Activated CD4-positive, alpha-beta T cell treated with anti-CD3 and anti-CD28 coated beads for 36 hours (primary cell): ENCODE measurements at regions not wholly inside any gene's neighbourhood (a gene's known extent, or its start where the extent isn't known, plus 50 kb on each side); places are given as distances from the start of the nearest gene placed in this dataset.

Source experiments
- ATAC-seq: fragments of 200-7000 bp; cut with Tn5 transposase; one replicate; pipeline ENCODE4 v1.10.0; 2021; ENCODE audit warnings: mild to moderate bottlenecking, moderate library complexity
- CTCF ChIA-PET: fragments of 350-600 bp; sonication (Branson Sonifier 250); formaldehyde crosslinking; loops from one replicate; lab custom pipeline; 2021; ENCODE audit warnings: antibody characterized with exemption; lab: Charles Lee
- POLR2A ChIA-PET: fragments of 350-600 bp; sonication (Branson Sonifier 250); formaldehyde crosslinking; loops from one replicate; lab custom pipeline; 2021; ENCODE audit warnings: antibody characterized with exemption, inconsistent platforms; lab: Charles Lee
- DNase-seq: peaks from one replicate; pipeline ENCODE4 v3.0.0-alpha.2; 2020
- H3K27ac Mint-ChIP-seq: one replicate; pipeline ENCODE4 v1.8.0; 2021; ENCODE audit warnings: mixed read lengths
- H3K27me3 Mint-ChIP-seq: one replicate; pipeline ENCODE4 v1.8.0; 2021; ENCODE audit warnings: mixed read lengths
- H3K36me3 Mint-ChIP-seq: one replicate; pipeline ENCODE4 v1.8.0; 2021; ENCODE audit warnings: low read depth, mixed read lengths
- H3K4me1 Mint-ChIP-seq: one replicate; pipeline ENCODE4 v1.8.0; 2021; ENCODE audit warnings: mixed read lengths
- H3K4me3 Mint-ChIP-seq: one replicate; pipeline ENCODE4 v1.8.0; 2021; ENCODE audit warnings: mild to moderate bottlenecking, moderate library complexity, mixed read lengths
- H3K9me3 Mint-ChIP-seq: one replicate; pipeline ENCODE4 v1.8.0; 2021; ENCODE audit warnings: low read depth, mixed read lengths
- intact Hi-C, 2 experiments: fragments of 100-400 bp; cut with DNase I in 1 of 2; cut with micrococcal nuclease in 1 of 2; formaldehyde crosslinking; loops; one replicate each; pipeline versions ENCODE4 v1.14.2 to v1.15.1; 2022 to 2024; cut with DNase I, micrococcal nuclease

DNA sequence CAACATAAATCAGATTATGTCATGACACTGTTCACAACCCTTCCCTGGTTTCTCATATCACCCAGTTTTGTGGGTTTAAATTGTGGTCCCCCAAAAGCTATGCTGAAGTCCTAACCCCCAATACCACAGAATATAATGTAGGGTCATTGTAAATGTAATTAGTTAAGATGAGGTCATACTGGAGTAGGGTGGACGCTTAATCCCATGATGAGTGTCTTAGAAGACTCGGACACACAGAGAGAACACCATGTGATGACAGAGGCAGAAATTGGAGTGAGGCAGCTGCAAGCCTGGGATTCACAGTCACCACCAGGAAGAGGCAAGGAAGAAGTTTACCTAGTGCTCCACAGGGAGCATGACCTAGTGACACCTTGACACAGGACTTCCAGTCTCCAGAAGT, 197.8 kb downstream of the SALL1 start:
- Mint-ChIP-seq H3K4me3 (no peak overlapping the region), H3K27me3 (peaks cover 5% of the 10 kb centered on the region), H3K27ac (no peak overlapping the region), H3K36me3 (no peaks in the 10 kb centered on the region), H3K4me1 (no peaks in the 10 kb centered on the region), H3K9me3 (no peaks in the 10 kb centered on the region)
- intact Hi-C loops, result no loop called here
- ChIA-PET POLR2A (no interaction called here), CTCF (interaction anchor here (0.6 to 1.2 kb wide), 2 partner anchors 50 to 507 kb away, joined by 3 read pairs; no protein-coding TSS in a partner anchor)
- ATAC-seq, result no peak
- no peak for DNase-seq

- CTCF ChIA-PET, result no interaction called here
- no peak for DNase-seq
- no peak for ATAC-seq
- POLR2A ChIA-PET, result no interaction called here
- Mint-ChIP-seq H3K27ac (no peak overlapping the region), H3K36me3 (no peaks in the 10 kb centered on the region), H3K4me1 (no peaks in the 10 kb centered on the region), H3K4me3 (no peak overlapping the region), H3K27me3 (peaks cover 5% of the 10 kb centered on the region), H3K9me3 (no peaks in the 10 kb centered on the region)
- intact Hi-C loops, result no loop called here
Measured at GRCh38 chr16:50950955-50951354, 200.1 kb downstream of the SALL1 start.

GRCh38 chr16:50948268-50948930, 202.7 kb downstream of the SALL1 start:
- no peaks in the 10 kb centered on the region for H3K36me3 Mint-ChIP-seq
- H3K9me3 Mint-ChIP-seq, result no peaks in the 10 kb centered on the region
- peaks cover 5% of the 10 kb centered on the region for H3K27me3 Mint-ChIP-seq
- ChIA-PET POLR2A (no interaction called here), CTCF (no interaction called here)
- ATAC-seq, result no peak
- H3K4me3 Mint-ChIP-seq, result no peak overlapping the region
- no peak overlapping the region for H3K27ac Mint-ChIP-seq
- intact Hi-C loops, result no loop called here
- no peak for DNase-seq
- no peaks in the 10 kb centered on the region for H3K4me1 Mint-ChIP-seq

DNA sequence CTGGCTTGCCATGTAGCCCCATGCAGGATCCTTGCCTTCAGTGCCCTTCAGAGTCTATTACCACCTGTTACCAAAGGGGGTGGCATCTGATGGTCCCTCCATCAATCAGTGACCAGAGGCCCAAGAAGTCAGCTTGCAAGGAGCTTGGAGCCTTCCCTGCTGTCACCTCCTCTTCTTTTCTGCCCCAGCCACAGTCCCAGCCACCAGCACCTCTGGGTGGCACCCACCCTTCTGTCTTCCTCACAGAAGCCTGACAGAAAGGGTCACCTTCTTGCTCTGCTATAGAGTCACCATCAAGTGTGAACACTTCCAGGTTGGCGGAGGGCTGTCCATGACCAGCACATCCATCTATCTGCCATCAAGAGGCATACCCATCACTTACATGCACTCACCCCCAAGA, 203.2 kb downstream of the SALL1 start:
- no peak overlapping the region for H3K27ac Mint-ChIP-seq
- H3K4me3 Mint-ChIP-seq, result no peak overlapping the region
- H3K27me3 Mint-ChIP-seq, result peaks cover 5% of the 10 kb centered on the region
- H3K36me3 Mint-ChIP-seq, result no peaks in the 10 kb centered on the region
- ATAC-seq (no peak), DNase-seq (no peak)
- H3K4me1 Mint-ChIP-seq, result no peaks in the 10 kb centered on the region
- intact Hi-C loops, result no loop called here
- no peaks in the 10 kb centered on the region for H3K9me3 Mint-ChIP-seq
- ChIA-PET POLR2A (no interaction called here), CTCF (interaction anchor here (0.6 kb wide), 1 partner anchor 260 kb away, joined by 3 read pairs; no protein-coding TSS in a partner anchor)

GRCh38 chr16:50946606-50947005, 204.5 kb downstream of the SALL1 start:
- ATAC-seq (no peak), DNase-seq (no peak)
- no peaks in the 10 kb centered on the region for H3K9me3 Mint-ChIP-seq
- intact Hi-C loops, result no loop called here
- ChIA-PET CTCF (no interaction called here), POLR2A (no interaction called here)
- H3K4me1 Mint-ChIP-seq, result no peaks in the 10 kb centered on the region
- H3K27ac Mint-ChIP-seq, result no peak overlapping the region
- peaks cover 1% of the 10 kb centered on the region for H3K27me3 Mint-ChIP-seq
- H3K4me3 Mint-ChIP-seq, result no peak overlapping the region
- no peaks in the 10 kb centered on the region for H3K36me3 Mint-ChIP-seq

DNA sequence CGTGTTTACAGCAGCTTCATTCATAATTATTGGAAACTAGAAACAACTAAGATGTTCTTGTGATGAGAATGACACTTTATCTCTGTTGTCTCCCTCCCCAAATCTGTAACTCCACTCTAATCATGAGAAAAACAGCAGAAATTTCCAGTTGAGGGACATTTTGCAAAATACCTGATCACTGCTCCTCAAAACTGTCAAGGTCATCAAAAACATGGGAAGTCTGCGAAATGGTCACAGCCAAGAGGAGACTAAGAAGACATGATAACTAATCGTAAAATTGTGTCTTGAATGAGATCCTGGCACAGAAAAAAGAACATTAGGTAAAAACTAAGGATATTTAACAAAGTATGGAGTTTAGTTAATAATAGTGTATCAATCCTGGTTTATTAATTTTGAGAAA, 204.2 kb downstream of the CYLD start:
- ChIA-PET POLR2A (no interaction called here), CTCF (no interaction called here)
- Mint-ChIP-seq H3K27ac (no peak overlapping the region), H3K4me1 (no peaks in the 10 kb centered on the region), H3K4me3 (no peak overlapping the region), H3K27me3 (peaks cover 1% of the 10 kb centered on the region), H3K36me3 (no peaks in the 10 kb centered on the region), H3K9me3 (no peaks in the 10 kb centered on the region)
- intact Hi-C loops, result no loop called here
- ATAC-seq (no peak), DNase-seq (no peak)

DNA sequence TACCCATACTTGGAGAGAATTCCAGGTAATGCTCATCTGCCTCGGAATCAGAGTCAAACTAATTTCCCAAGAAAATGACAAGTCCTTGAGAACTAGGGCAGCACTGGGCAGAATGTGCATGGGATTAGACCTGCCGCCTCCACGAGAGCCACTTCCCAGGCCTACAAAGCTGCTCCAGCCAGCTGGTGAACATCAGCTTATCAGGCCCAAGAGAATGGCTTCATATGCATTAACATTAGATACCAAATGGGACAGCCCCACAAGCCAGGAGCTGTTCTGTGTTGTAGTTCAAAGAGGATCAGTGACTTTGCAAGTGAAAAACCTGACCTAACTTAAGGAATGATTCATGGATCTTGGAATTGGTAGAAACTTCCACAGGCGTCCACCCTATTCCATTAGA, 203.3 kb downstream of the CYLD start:
- no peak for DNase-seq
- no peaks in the 10 kb centered on the region for H3K36me3 Mint-ChIP-seq
- POLR2A ChIA-PET, result no interaction called here

DNA sequence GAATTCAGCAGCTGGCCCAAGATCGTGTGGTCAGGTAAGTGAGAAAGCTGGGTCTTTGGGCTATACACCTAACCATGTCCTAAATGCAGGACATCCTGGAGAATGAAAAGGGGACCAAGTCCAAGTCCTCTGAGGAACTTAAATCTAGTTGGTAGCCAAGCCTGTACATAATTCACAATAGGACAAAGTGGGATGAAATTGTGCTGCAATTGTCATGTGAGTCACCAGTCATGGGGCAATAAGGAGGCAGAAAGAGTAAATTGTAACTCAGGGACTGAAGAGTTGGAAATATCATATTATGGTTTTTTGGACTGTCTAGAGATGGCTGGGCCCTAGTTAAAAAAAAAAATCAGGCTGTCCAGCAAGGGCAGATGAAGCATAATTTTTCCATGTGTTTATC, 202.6 kb downstream of the CYLD start:
- CTCF ChIA-PET, result no interaction called here
- intact Hi-C loops, result no loop called here
- no peaks in the 10 kb centered on the region for H3K4me1 Mint-ChIP-seq

More for the DNA sequence above, 203.3 kb downstream of the CYLD start:
- no peaks in the 10 kb centered on the region for H3K4me1 Mint-ChIP-seq
- ATAC-seq, result no peak
- H3K27ac Mint-ChIP-seq, result no peak overlapping the region
- intact Hi-C loops, result no loop called here
- no peak overlapping the region for H3K4me3 Mint-ChIP-seq
- CTCF ChIA-PET, result no interaction called here
- H3K27me3 Mint-ChIP-seq, result peaks cover 1% of the 10 kb centered on the region
- no peaks in the 10 kb centered on the region for H3K9me3 Mint-ChIP-seq

GRCh38 chr16:50944033-50944432, 202.1 kb downstream of the CYLD start:
- no peak for ATAC-seq
- CTCF ChIA-PET, result no interaction called here
- no peaks in the 10 kb centered on the region for H3K36me3 Mint-ChIP-seq
- DNase-seq, result no peak
- H3K4me1 Mint-ChIP-seq, result no peaks in the 10 kb centered on the region
- H3K27me3 Mint-ChIP-seq, result peaks cover 1% of the 10 kb centered on the region
- intact Hi-C loops, result no loop called here
- H3K9me3 Mint-ChIP-seq, result no peaks in the 10 kb centered on the region
- no peak overlapping the region for H3K4me3 Mint-ChIP-seq
- POLR2A ChIA-PET, result no interaction called here
- H3K27ac Mint-ChIP-seq, result no peak overlapping the region

More for the DNA sequence above, 202.6 kb downstream of the CYLD start:
- Mint-ChIP-seq H3K4me3 (no peak overlapping the region), H3K27me3 (peaks cover 1% of the 10 kb centered on the region), H3K36me3 (no peaks in the 10 kb centered on the region), H3K9me3 (no peaks in the 10 kb centered on the region), H3K27ac (no peak overlapping the region)
- POLR2A ChIA-PET, result no interaction called here
- ATAC-seq, result no peak
- DNase-seq, result no peak

DNA sequence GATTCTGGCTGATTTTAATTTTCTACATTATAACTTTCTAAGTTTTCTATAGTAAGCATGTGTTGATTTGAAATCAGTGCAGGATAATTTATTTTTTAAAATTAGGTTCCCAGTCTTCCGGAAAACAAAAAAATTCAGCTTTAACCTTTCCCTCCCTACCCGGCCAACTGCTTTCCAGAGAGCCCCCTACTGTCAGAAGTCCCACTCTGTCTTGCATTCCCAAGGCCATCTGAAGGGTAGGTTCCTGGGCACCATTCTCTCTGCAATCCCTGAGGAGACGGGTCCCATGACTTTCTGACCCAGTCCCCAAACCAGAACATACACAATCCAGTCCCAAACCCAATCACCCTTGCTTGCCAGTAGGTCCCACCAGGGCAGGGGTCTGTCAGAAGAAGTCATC, 200.3 kb downstream of the CYLD start:
- CTCF ChIA-PET, result no interaction called here

GRCh38 chr16:50941681-50942080, 199.8 kb downstream of the CYLD start:
- ChIA-PET POLR2A (no interaction called here), CTCF (no interaction called here)
- ATAC-seq, result no peak
- Mint-ChIP-seq H3K27ac (no peak overlapping the region), H3K4me3 (no peak overlapping the region), H3K4me1 (no peaks in the 10 kb centered on the region), H3K27me3 (peaks cover 6% of the 10 kb centered on the region), H3K36me3 (no peaks in the 10 kb centered on the region), H3K9me3 (no peaks in the 10 kb centered on the region)
- DNase-seq, result no peak
- intact Hi-C loops, result no loop called here

More for the DNA sequence above, 200.3 kb downstream of the CYLD start:
- H3K36me3 Mint-ChIP-seq, result no peaks in the 10 kb centered on the region
- ATAC-seq (no peak), DNase-seq (no peak)
- intact Hi-C loops, result no loop called here
- H3K27ac Mint-ChIP-seq, result no peak overlapping the region
- H3K9me3 Mint-ChIP-seq, result no peaks in the 10 kb centered on the region
- POLR2A ChIA-PET, result no interaction called here
- peaks cover 2% of the 10 kb centered on the region for H3K27me3 Mint-ChIP-seq
- no peak overlapping the region for H3K4me3 Mint-ChIP-seq
- H3K4me1 Mint-ChIP-seq, result no peaks in the 10 kb centered on the region

DNA sequence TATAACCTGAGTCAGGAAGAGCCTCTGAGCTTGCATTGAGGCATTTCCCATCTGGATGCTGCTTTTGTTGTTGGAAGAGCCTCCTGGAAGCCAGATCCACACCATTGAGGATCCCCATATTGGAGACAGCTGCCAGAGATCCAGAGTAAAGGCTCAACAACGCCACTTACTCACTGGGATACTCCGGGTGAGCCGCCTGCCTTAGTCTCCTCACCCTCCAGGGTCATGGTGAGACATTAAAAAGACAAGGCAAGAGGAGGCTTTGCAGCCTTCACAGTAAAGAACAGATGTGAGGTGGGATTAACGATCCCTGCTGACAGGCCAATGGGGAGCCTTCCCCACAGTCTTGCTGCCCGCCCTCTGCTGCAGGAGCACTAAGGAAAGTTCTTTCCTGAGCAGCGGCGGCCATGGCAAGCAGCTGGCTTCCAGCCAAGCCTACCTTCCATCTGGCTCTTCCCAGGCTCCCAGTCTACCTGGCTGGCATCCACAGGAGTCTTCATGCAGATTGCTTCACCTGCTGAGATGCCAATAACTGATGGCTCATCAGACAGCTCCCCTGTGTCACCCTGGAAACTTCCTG, 198.5 kb downstream of the CYLD start:
- no peak overlapping the region for H3K4me3 Mint-ChIP-seq
- peaks cover 6% of the 10 kb centered on the region for H3K27me3 Mint-ChIP-seq
- no peaks in the 10 kb centered on the region for H3K9me3 Mint-ChIP-seq
- no peak for ATAC-seq
- ChIA-PET CTCF (no interaction called here), POLR2A (interaction anchor here (0.6 to 0.7 kb wide), 2 partner anchors 15 to 62 kb away, joined by 3 read pairs; no protein-coding TSS in a partner anchor)
- intact Hi-C loops, result no loop called here
- DNase-seq, result no peak
- H3K4me1 Mint-ChIP-seq, result no peaks in the 10 kb centered on the region
- H3K27ac Mint-ChIP-seq, result no peak overlapping the region
- H3K36me3 Mint-ChIP-seq, result no peaks in the 10 kb centered on the region
